ENCODE measurements at regions not wholly inside any gene's neighbourhood (a gene's known extent, or its start where the extent isn't known, plus 50 kb on each side); places are given as distances from the start of the nearest gene placed in this dataset.

- TF ChIP-seq NFRKB (IDR thresholded peaks at IDR 0.05) (no peak), LEF1 (IDR thresholded peaks at IDR 0.05; ENCODE audit: borderline replicate concordance) (no peak)
These were observed 267.5 kb downstream of the ANKRD50 start for GRCh38 chr4:124445071-124445470.
